Tibial nerve (tissue), 4 donors: ENCODE measurements at regions not wholly inside any gene's neighbourhood (a gene's known extent, or its start where the extent isn't known, plus 50 kb on each side); places are given as distances from the start of the nearest gene placed in this dataset.

Source experiments
- EP300 ChIP-seq, 2 donors: sonication (generic); formaldehyde crosslinking; IDR thresholded peaks; one replicate each; pipeline ENCODE4 v1.6.1; 2017; ENCODE audit warnings: antibody characterized with exemption in 2 of 2, mild to moderate bottlenecking in 1 of 2
- POLR2A ChIP-seq, 2 donors: fragments of 450-650 bp; IDR thresholded peaks; one replicate each; pipeline ENCODE4 v1.6.1; 2017; ENCODE audit warnings: antibody characterized with exemption in 2 of 2, mild to moderate bottlenecking in 2 of 2, moderate library complexity in 2 of 2
- TF ChIP-seq, protein P1 (sequence below), 5 experiments: fragments of 200-600 bp in 3 of 5; fragments of 450-650 bp in 2 of 5; sonication (generic) in 3 of 5; IDR thresholded peaks; one replicate each; pipeline ENCODE4 v1.5.1; 2016 to 2019; ENCODE audit warnings: antibody characterized with exemption in 5 of 5, mild to moderate bottlenecking in 3 of 5, moderate library complexity in 2 of 5

- TF ChIP-seq POLR2A (IDR thresholded peaks at IDR 0.05) = no peak
- TF ChIP-seq, protein P1, sequence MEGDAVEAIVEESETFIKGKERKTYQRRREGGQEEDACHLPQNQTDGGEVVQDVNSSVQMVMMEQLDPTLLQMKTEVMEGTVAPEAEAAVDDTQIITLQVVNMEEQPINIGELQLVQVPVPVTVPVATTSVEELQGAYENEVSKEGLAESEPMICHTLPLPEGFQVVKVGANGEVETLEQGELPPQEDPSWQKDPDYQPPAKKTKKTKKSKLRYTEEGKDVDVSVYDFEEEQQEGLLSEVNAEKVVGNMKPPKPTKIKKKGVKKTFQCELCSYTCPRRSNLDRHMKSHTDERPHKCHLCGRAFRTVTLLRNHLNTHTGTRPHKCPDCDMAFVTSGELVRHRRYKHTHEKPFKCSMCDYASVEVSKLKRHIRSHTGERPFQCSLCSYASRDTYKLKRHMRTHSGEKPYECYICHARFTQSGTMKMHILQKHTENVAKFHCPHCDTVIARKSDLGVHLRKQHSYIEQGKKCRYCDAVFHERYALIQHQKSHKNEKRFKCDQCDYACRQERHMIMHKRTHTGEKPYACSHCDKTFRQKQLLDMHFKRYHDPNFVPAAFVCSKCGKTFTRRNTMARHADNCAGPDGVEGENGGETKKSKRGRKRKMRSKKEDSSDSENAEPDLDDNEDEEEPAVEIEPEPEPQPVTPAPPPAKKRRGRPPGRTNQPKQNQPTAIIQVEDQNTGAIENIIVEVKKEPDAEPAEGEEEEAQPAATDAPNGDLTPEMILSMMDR (IDR thresholded peaks at IDR 0.05) = no peak
- no peak for TF ChIP-seq EP300 (IDR thresholded peaks at IDR 0.05)
Observed at GRCh38 chr12:89928467-89928866, 219.8 kb upstream of the ATP2B1 start.
